NCI-H1417 treated with DMSO at 0.1 percent for 48 hours (cell line): ENCODE measurements at regions not wholly inside any gene's neighbourhood (a gene's known extent, or its start where the extent isn't known, plus 50 kb on each side); places are given as distances from the start of the nearest gene placed in this dataset.

ENCODE experiments used
- DNase-seq: peaks from one replicate; lab custom pipeline; 2025; lab: John Stamatoyannopoulos, UW

DNA sequence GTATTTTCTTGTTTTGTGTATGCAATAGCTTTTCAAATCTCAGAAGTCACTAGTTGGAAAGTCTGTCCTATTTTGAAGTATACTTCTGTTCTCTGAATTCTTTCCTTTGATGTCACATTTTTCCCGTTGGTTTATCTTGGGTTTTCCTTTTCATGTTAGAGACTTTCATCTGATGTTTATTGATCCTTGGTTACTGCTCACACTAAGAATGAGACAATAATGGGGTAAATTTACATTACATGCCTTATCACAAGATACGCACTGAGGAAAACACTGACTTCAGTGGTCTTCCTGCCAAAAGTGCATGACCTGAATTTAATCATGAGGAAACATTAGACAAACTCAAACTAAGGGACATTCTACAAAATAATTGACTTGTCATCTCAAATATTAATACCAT lies 63.5 kb upstream of the C1GALT1 start:
- no peak for DNase-seq

DNA sequence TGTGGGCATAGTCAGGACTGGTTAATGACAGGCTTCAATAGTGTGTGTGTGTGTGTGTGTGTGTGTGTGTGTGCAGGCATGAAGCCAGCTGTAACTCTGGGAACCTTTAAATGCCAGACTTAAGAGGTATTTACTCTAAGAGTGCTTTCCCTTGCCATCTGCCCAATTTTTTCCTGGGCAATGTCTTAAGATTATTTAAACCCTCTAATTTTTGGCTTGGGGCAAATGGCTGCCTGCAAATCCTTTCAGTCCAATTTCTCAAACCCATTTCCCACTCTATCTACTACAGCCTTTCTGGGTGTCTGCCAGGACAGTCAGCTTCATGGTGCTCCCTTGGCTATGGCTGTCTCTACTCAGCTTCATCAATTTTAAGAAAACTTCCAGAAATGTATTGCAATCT lies 62.6 kb upstream of the C1GALT1 start:
- no peak for DNase-seq

DNA sequence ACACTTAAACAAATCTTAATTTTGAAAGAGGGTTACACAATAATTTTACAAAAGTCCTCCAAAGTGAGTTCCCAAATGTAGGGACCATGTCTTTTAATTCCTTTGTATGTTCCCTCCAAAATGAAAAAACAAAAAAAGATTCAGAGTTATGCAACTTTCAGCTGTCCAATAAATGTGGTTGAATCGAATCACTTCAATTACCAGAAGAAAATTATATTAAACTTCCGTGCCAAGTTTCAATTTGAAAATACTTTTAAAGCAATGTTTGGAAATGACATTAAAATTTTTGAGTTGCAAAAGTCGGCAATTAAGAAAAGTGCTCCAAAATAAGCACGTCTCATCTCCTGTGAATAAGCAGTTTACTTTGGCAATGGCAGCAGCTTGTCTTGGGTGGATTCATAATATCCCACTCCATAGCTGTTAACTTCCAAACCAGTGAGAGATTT lies 60.3 kb upstream of the C1GALT1 start:
- DNase-seq = no peak

- DNase-seq = no peak
Observed at GRCh38 chr7:7122701-7123281, 59.6 kb upstream of the C1GALT1 start.

DNA sequence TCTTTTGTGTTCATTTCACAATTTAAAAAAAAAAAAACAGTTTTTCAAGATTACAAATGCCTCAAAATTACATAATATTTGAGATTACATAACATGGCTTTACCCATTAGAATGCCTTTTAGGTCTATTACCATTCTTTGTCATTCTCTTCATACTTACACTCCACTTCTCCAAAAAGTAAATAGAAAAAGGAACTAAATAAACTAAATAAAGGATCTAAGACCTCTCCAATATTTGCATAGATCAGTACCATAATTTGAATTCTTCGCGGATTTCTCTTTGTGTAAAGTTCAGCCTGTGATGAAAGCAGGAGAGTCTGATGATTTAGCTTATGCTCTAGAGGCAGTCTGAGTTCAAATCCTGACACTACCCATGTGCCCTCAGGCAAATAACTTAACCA lies 56.4 kb upstream of the C1GALT1 start:
- no peak for DNase-seq

DNA sequence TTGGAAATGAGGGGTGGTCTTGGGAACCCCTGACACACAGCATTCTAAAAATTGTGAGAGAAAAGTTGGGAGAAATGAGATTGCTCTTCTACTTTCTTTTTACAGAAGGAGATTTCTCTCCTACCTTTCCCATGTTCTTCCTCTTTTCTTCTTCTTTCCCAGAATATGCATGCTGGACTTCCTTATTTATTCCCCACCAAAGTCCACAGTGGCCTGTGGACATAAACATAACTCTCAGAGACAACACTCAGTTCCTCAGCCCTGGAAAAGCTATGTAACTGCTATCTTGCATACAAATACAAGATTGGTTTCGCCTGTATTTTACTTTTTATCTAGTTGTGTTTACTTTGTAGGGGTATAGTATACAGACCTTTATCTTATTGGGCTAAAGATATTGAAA lies 54.6 kb upstream of the C1GALT1 start:
- no peak for DNase-seq

GRCh38 chr7:7129381-7129780 lies 53.0 kb upstream of the C1GALT1 start:
- no peak for DNase-seq

DNA sequence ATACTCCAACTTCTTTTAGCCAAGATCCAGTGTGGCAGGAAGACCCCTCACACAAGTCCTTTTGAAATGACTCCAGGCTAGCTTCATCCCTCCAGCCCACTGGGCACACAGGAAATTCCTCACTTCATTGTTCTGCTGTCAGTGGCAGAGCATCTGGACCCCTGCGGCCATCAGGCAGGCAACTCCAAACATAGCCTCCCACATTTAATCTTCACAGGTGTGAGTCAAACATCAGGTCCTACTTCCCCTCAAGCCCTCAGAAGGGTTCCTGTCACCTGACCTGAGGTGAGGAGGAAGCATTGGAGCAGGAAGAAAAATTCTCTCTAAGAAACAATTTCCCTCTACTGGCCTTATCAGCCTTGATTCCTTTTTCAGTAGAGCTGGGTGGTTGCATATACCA lies 51.1 kb upstream of the C1GALT1 start:
- no peak for DNase-seq
